NB4 (cell line): ENCODE measurements at regions not wholly inside any gene's neighbourhood (a gene's known extent, or its start where the extent isn't known, plus 50 kb on each side); places are given as distances from the start of the nearest gene placed in this dataset.
"Not testable (repeated sequence)": the region's sequence is repeated elsewhere in the genome, so short reads cannot be mapped to it uniquely, and the experiment has no call there.

Experiments used
- CTCF ChIP-seq: IDR thresholded peaks from one replicate; pipeline ENCODE4 v1.5.1; 2012; ENCODE audit warnings: low read depth, low read length
- MAX ChIP-seq: IDR thresholded peaks from 2 replicates; pipeline ENCODE4 v1.6.1; 2011; ENCODE audit warnings: low read depth, low read length
- MYC ChIP-seq: IDR thresholded peaks from 2 replicates; pipeline ENCODE4 v1.6.1; 2011; ENCODE audit warnings: low read depth, low read length
- POLR2A ChIP-seq: IDR thresholded peaks from 2 replicates; pipeline ENCODE4 v1.6.1; 2011; ENCODE audit warnings: mild to moderate bottlenecking; ENCODE audit not compliant: insufficient read length; ENCODE audit errors: extremely low read depth

- TF ChIP-seq MYC, CTCF, POLR2A, MAX: not testable (repeated sequence)
These were observed 86.2 kb downstream of the METTL2B start for GRCh38 chr7:128562795-128563194.
